H1 (cell line): ENCODE measurements at regions not wholly inside any gene's neighbourhood (a gene's known extent, or its start where the extent isn't known, plus 50 kb on each side); places are given as distances from the start of the nearest gene placed in this dataset.

ENCODE experiments used
- CTCF ChIA-PET: fragments of 300-600 bp; sonication (Branson Sonifier 250); formaldehyde crosslinking; loops from one replicate; lab custom pipeline; 2021; ENCODE audit not compliant: partially characterized antibody; lab: Charles Lee
- POLR2A ChIA-PET: fragments of 300-600 bp; sonication (Branson Sonifier 250); formaldehyde crosslinking; loops from one replicate; lab custom pipeline; 2021; ENCODE audit warnings: inconsistent platforms; ENCODE audit not compliant: partially characterized antibody; lab: Charles Lee
- DNase-seq, 2 experiments: peaks; one replicate each; pipeline versions ENCODE4 v3.0.0 to v3.0.0-alpha.2; 2010 to 2022; ENCODE audit warnings: low spot score in 2 of 2, low read depth in 1 of 2, mixed read lengths in 1 of 2
- FAIRE-seq: peaks from 2 replicates; lab custom pipeline; 2011; peaks lifted over from hg19 to GRCh38; lab: Jason Lieb, UNC
- H2AFZ ChIP-seq: 2 replicates; pipeline ENCODE4 v1.8.1; 2012; ENCODE audit warnings: low read length, inconsistent platforms
- H2AK5ac ChIP-seq: 2 replicates; pipeline ENCODE4 v1.6.1; 2013; ENCODE audit warnings: low read depth, low read length
- H2BK120ac ChIP-seq: replicated peaks from 2 replicates; pipeline ENCODE3; 2013; ENCODE audit warnings: low read depth, low read length, inconsistent platforms
- H2BK12ac ChIP-seq: 2 replicates; pipeline ENCODE4 v1.6.1; 2013; ENCODE audit warnings: low read depth, low read length
- H2BK15ac ChIP-seq: 2 replicates; pipeline ENCODE4 v1.6.1; 2013; ENCODE audit warnings: low read length
- H2BK20ac ChIP-seq: 2 replicates; pipeline ENCODE4 v1.6.1; 2013; ENCODE audit warnings: low read length
- H2BK5ac ChIP-seq: 2 replicates; pipeline ENCODE4 v1.6.1; 2013; ENCODE audit warnings: low read depth, low read length
- H3K14ac ChIP-seq: 2 replicates; pipeline ENCODE4 v1.6.1; 2013; ENCODE audit warnings: inconsistent platforms; ENCODE audit not compliant: insufficient read length
- H3K18ac ChIP-seq: 2 replicates; pipeline ENCODE4 v1.6.1; 2013; ENCODE audit warnings: low read length; ENCODE audit errors: extremely low read depth
- H3K23ac ChIP-seq: 2 replicates; pipeline ENCODE4 v1.6.1; 2013; ENCODE audit warnings: inconsistent platforms; ENCODE audit not compliant: insufficient read length
- H3K23me2 ChIP-seq: 2 replicates; pipeline ENCODE4 v1.6.1; 2013; ENCODE audit warnings: low read depth, low read length
- H3K27ac ChIP-seq: 2 replicates; pipeline ENCODE4 v1.6.1; 2011; ENCODE audit warnings: low read depth, low read length, inconsistent platforms
- H3K27me3 ChIP-seq, 4 experiments: replicated peaks in 1 of 4; 1 replicate in 1 of 4; 2 replicates in 3 of 4; pipeline versions ENCODE4 v1.6.1 to v1.8.1; 2011 to 2013; ENCODE audit warnings: low read length in 3 of 4, mild to moderate bottlenecking in 3 of 4, inconsistent platforms in 2 of 4, mixed read lengths in 2 of 4, moderate library complexity in 1 of 4; ENCODE audit not compliant: control insufficient read depth in 3 of 4, insufficient read depth in 3 of 4; ENCODE audit errors: extremely low read depth in 1 of 4
- H3K36me3 ChIP-seq, 4 experiments: 2 replicates each; pipeline versions ENCODE4 v1.6.1 to v1.8.1; 2011 to 2013; ENCODE audit warnings: mild to moderate bottlenecking in 4 of 4, low read length in 3 of 4, moderate library complexity in 2 of 4, control low read depth in 1 of 4, inconsistent platforms in 1 of 4; ENCODE audit not compliant: insufficient read depth in 4 of 4, control insufficient read depth in 2 of 4
- H3K4ac ChIP-seq: replicated peaks from 2 replicates; pipeline ENCODE3; 2013; ENCODE audit warnings: low read length, low read depth, mixed read lengths, inconsistent platforms; ENCODE audit not compliant: insufficient read length
- H3K4me1 ChIP-seq, 4 experiments: replicated peaks in 1 of 4; 1 replicate in 1 of 4; 2 replicates in 3 of 4; pipeline versions ENCODE4 v1.6.1 to v1.8.1; 2011 to 2013; ENCODE audit warnings: low read length in 3 of 4, inconsistent platforms in 2 of 4, mixed read lengths in 1 of 4; ENCODE audit not compliant: insufficient read depth in 4 of 4, control insufficient read depth in 3 of 4
- H3K4me2 ChIP-seq, 2 experiments: 2 replicates each; pipeline versions ENCODE4 v1.6.1 to v1.8.1; 2011 to 2013; ENCODE audit warnings: low read depth in 2 of 2, low read length in 2 of 2, control low read depth in 1 of 2, inconsistent platforms in 1 of 2, mild to moderate bottlenecking in 1 of 2; ENCODE audit not compliant: insufficient read depth in 1 of 2
- H3K4me3 ChIP-seq, 4 experiments: fragments of 200-600, 300-600 bp in 1 of 4; sonication (generic), shearing (Covaris generic), sonication (Bioruptor Twin) in 1 of 4; 2 replicates each; pipeline versions ENCODE4 v1.5.1 to v1.8.1; 2011 to 2016; ENCODE audit warnings: low read length in 4 of 4, low read depth in 3 of 4, control low read depth in 2 of 4, inconsistent platforms in 2 of 4, mild to moderate bottlenecking in 2 of 4, mixed read lengths in 1 of 4, moderate library complexity in 1 of 4; ENCODE audit not compliant: insufficient read depth in 2 of 4; ENCODE audit errors: extremely low read depth in 1 of 4
- H3K56ac ChIP-seq: replicated peaks from 2 replicates; pipeline ENCODE3; 2013; ENCODE audit warnings: low read depth, mild to moderate bottlenecking, mixed read lengths, low read length, inconsistent platforms; ENCODE audit not compliant: insufficient read length
- H3K79me1 ChIP-seq: 2 replicates; pipeline ENCODE4 v1.6.1; 2013; ENCODE audit warnings: low read depth, low read length, control low read depth
- H3K79me2 ChIP-seq, 2 experiments: 2 replicates each; pipeline versions ENCODE4 v1.6.1 to v1.8.1; 2012 to 2013; ENCODE audit warnings: low read length in 2 of 2, mild to moderate bottlenecking in 2 of 2, inconsistent platforms in 1 of 2; ENCODE audit not compliant: insufficient read depth in 2 of 2, control insufficient read depth in 1 of 2
- H3K9ac ChIP-seq, 4 experiments: replicated peaks in 1 of 4; 1 replicate in 1 of 4; 2 replicates in 3 of 4; pipeline versions ENCODE4 v1.6.1 to v1.8.1; 2011 to 2013; ENCODE audit warnings: low read depth in 3 of 4, low read length in 3 of 4, control low read depth in 2 of 4, mild to moderate bottlenecking in 2 of 4, moderate library complexity in 2 of 4, inconsistent platforms in 1 of 4; ENCODE audit errors: extremely low read depth in 1 of 4
- H3K9me3 ChIP-seq, 2 experiments: 2 replicates each; pipeline versions ENCODE4 v1.6.1 to v1.8.1; 2012 to 2013; ENCODE audit warnings: mild to moderate bottlenecking in 2 of 2, moderate library complexity in 2 of 2, control low read depth in 1 of 2, inconsistent platforms in 1 of 2, low read depth in 1 of 2, low read length in 1 of 2, mixed read lengths in 1 of 2; ENCODE audit not compliant: insufficient read depth in 2 of 2
- H4K20me1 ChIP-seq, 2 experiments: replicated peaks in 1 of 2; 2 replicates each; pipeline versions ENCODE3 to v1.8.1; 2011 to 2013; ENCODE audit warnings: inconsistent platforms in 2 of 2, low read length in 2 of 2, mild to moderate bottlenecking in 1 of 2; ENCODE audit not compliant: insufficient read depth in 2 of 2, control insufficient read depth in 1 of 2
- H4K5ac ChIP-seq: 2 replicates; pipeline ENCODE4 v1.6.1; 2013; ENCODE audit warnings: low read length, low read depth, mixed read lengths, inconsistent platforms; ENCODE audit not compliant: insufficient read length
- H4K8ac ChIP-seq: 2 replicates; pipeline ENCODE4 v1.8.0; 2013; ENCODE audit warnings: mild to moderate bottlenecking, moderate library complexity, low read length, inconsistent platforms; ENCODE audit not compliant: insufficient read depth; ENCODE audit errors: extremely low read depth
- H4K91ac ChIP-seq: replicated peaks from 2 replicates; pipeline ENCODE3; 2013; ENCODE audit warnings: low read length, mixed read lengths, inconsistent platforms; ENCODE audit not compliant: insufficient read length
- RAD21 ChIP-seq, 2 experiments: IDR thresholded peaks in 1 of 2; conservative IDR thresholded peaks in 1 of 2; 2 replicates each; pipeline ENCODE4 v1.6.1; 2011; ENCODE audit warnings: low read depth in 2 of 2, low read length in 2 of 2, improper control_type of control experiment in 1 of 2, inconsistent platforms in 1 of 2, mild to moderate bottlenecking in 1 of 2, moderate library complexity in 1 of 2
- WGBS, 2 experiments: shearing (Covaris generic) in 1 of 2; methylation state at CpG; one replicate each; pipeline versions ENCODE4 v1.1.6 to v1.1.7; 2013 to 2015; ENCODE audit warnings: low lambda C conversion rate in 2 of 2, mixed read lengths in 2 of 2, inconsistent platforms in 1 of 2, low coverage in 1 of 2, missing lambda C conversion rate in 1 of 2; ENCODE audit not compliant: insufficient replicate concordance in 2 of 2, insufficient coverage in 1 of 2, insufficient read length in 1 of 2; ENCODE audit errors: extremely low coverage in 1 of 2, missing lambda C conversion rate in 1 of 2; 5-methylcytosine and 5-hydroxymethylcytosine counted together
- TF ChIP-seq, protein P1 (sequence below): IDR thresholded peaks from 2 replicates; pipeline ENCODE4 v1.6.1; 2011; ENCODE audit warnings: low read depth, mild to moderate bottlenecking, low read length; ENCODE audit not compliant: insufficient read depth

- Histone ChIP-seq H2BK5ac (no peak overlapping the region), H3K79me1 (no peaks in the 10 kb centered on the region), H3K4me3 (no peak overlapping the region), H3K4me2 (no peak overlapping the region), H4K5ac (no peak overlapping the region), H4K20me1 (no peaks in the 10 kb centered on the region), H3K9me3 (peaks cover 0 to 8% of the 10 kb centered on the region in 2 experiments; a peak in 1 of 4 replicates), H2BK20ac (no peak overlapping the region), H3K23ac (no peak overlapping the region), H3K23me2 (no peaks in the 10 kb centered on the region), H3K4me1 (no peaks in the 10 kb centered on the region), H4K91ac (no peak overlapping the region), H3K18ac (no peak overlapping the region), H4K8ac (no peak overlapping the region), H3K79me2 (no peaks in the 10 kb centered on the region), H3K27me3 (no peaks in the 10 kb centered on the region), H2BK120ac (no peak overlapping the region), H3K27ac (no peak overlapping the region), H3K14ac (no peak overlapping the region), H3K36me3 (no peaks in the 10 kb centered on the region), H2AK5ac (no peak overlapping the region), H2BK15ac (no peak overlapping the region), H3K9ac (no peak overlapping the region), H3K56ac (no peak overlapping the region), H2AFZ (no peak overlapping the region), H3K4ac (no peak overlapping the region), H2BK12ac (no peak overlapping the region)
- DNase-seq (no peak), FAIRE-seq (no peak)
- 96% methylated on average over 1 of the region's 1 CpG; no CpG with 5 or more reads in 1 of the 2 experiments for WGBS, 2 experiments
- POLR2A ChIA-PET = no interaction called here
- CTCF ChIA-PET = no interaction called here
- TF ChIP-seq, protein P1, sequence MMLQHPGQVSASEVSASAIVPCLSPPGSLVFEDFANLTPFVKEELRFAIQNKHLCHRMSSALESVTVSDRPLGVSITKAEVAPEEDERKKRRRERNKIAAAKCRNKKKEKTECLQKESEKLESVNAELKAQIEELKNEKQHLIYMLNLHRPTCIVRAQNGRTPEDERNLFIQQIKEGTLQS = no peak
- no peak for TF ChIP-seq RAD21 (IDR thresholded peaks at IDR 0.05 in 1 of 2, conservative IDR thresholded peaks at IDR 0.05 in 1 of 2; ENCODE audit: low read depth in 2 of 2, low read length in 2 of 2)
These were observed 1737.7 kb upstream of the PCDH10 start for GRCh38 chr4:131411393-131411792.
